K562 (cell line): ENCODE measurements at regions not wholly inside any gene's neighbourhood (a gene's known extent, or its start where the extent isn't known, plus 50 kb on each side); places are given as distances from the start of the nearest gene placed in this dataset.

Source experiments
- KLF1 ChIP-seq: fragments of 450-650 bp; IDR thresholded peaks from 2 replicates; pipeline ENCODE4 v1.6.1; 2016; ENCODE audit warnings: missing genetic modification characterization, missing compliant biosample characterization
- MAFF ChIP-seq: IDR thresholded peaks from 2 replicates; pipeline ENCODE4 v1.6.1; 2012; ENCODE audit warnings: low read length, improper control_type of control experiment
- POLR2AphosphoS5 ChIP-seq: IDR thresholded peaks from 2 replicates; pipeline ENCODE4 v1.6.1; 2011; ENCODE audit warnings: mild to moderate bottlenecking, low read depth, low read length, moderate library complexity; ENCODE audit not compliant: control insufficient read depth, insufficient read depth
- SP1 ChIP-seq: sonication (generic); formaldehyde crosslinking; IDR thresholded peaks from 2 replicates; pipeline ENCODE4 v1.8.1; 2022; ENCODE audit warnings: mild to moderate bottlenecking, missing genetic modification reagents
- SREBF2 ChIP-seq: sonication (generic); formaldehyde crosslinking; IDR thresholded peaks from 2 replicates; pipeline ENCODE4 v1.4.0; 2020; ENCODE audit warnings: mild to moderate bottlenecking, missing genetic modification reagents
- TSC22D4 ChIP-seq: fragments of 450-650 bp; IDR thresholded peaks from 2 replicates; pipeline ENCODE4 v1.6.1; 2016; ENCODE audit warnings: missing genetic modification characterization, missing biosample characterization, control low read depth
- ZFX ChIP-seq: sonication (generic); formaldehyde crosslinking; IDR thresholded peaks from 2 replicates; pipeline ENCODE4 v1.8.0; 2022; ENCODE audit warnings: mild to moderate bottlenecking, missing genetic modification reagents, moderate library complexity
- ZNF121 ChIP-seq: sonication (generic); formaldehyde crosslinking; conservative IDR thresholded peaks from 2 replicates; pipeline ENCODE4 v1.8.0; 2022; ENCODE audit warnings: missing genetic modification reagents
- TF ChIP-seq, protein P1 (sequence below): fragments of 450-650 bp; IDR thresholded peaks from one replicate; pipeline ENCODE4 v1.6.1; 2018; ENCODE audit warnings: mild to moderate bottlenecking, moderate library complexity; ENCODE audit not compliant: partially characterized antibody
- TF ChIP-seq, protein P2 (sequence below), 2 experiments: fragments of 450-650 bp; formaldehyde crosslinking in 1 of 2; IDR thresholded peaks; 2 replicates each; pipeline versions ENCODE4 v1.4.0 to v1.6.1; 2014 to 2020; ENCODE audit warnings: mild to moderate bottlenecking in 2 of 2, borderline replicate concordance in 1 of 2, low read depth in 1 of 2
- TF ChIP-seq, protein P3 (sequence below): sonication (generic); formaldehyde crosslinking; IDR thresholded peaks from 2 replicates; pipeline ENCODE4 v1.8.1; 2023; ENCODE audit warnings: missing genetic modification reagents, mild to moderate bottlenecking, borderline replicate concordance
- TF ChIP-seq, protein P4 (sequence below), 3 experiments: IDR thresholded peaks in 2 of 3; conservative IDR thresholded peaks in 1 of 3; 2 replicates each; pipeline ENCODE4 v1.5.1; 2011 to 2012; ENCODE audit warnings: low read length in 3 of 3, mild to moderate bottlenecking in 3 of 3, control low read depth in 2 of 3, improper control_type of control experiment in 1 of 3, inconsistent platforms in 1 of 3, low read depth in 1 of 3, mixed read lengths in 1 of 3, moderate library complexity in 1 of 3; ENCODE audit not compliant: insufficient read depth in 2 of 3

DNA sequence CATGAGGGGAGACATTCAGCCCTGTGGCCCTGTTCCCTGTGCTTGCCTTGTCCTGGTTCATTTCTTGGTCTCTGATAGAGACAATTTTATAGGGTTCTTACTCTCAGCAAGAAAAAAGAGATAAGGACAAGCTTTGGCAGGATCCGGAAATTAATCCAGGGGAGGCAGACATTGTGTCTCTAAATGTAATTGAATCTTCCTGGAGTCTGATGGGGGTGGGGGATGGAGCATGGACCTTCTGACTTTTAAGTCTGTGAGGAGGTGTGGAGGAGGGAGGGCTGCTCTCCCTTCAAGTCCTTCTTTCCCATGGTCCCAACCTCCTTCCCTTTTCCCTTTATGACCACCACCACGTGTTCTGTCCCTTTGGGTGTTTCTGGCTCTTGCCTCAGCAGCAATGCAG lies 512.7 kb downstream of the DHX35 start:
- TF ChIP-seq KLF1 (tag) (no peak), ZFX (CRISPR knock-in tag) (no peak), POLR2AphosphoS5 (no peak), SP1 (CRISPR knock-in tag) (no peak), MAFF (no peak), SREBF2 (CRISPR knock-in tag) (no peak), ZNF121 (no peak), TSC22D4 (no peak)
- TF ChIP-seq, protein P1, sequence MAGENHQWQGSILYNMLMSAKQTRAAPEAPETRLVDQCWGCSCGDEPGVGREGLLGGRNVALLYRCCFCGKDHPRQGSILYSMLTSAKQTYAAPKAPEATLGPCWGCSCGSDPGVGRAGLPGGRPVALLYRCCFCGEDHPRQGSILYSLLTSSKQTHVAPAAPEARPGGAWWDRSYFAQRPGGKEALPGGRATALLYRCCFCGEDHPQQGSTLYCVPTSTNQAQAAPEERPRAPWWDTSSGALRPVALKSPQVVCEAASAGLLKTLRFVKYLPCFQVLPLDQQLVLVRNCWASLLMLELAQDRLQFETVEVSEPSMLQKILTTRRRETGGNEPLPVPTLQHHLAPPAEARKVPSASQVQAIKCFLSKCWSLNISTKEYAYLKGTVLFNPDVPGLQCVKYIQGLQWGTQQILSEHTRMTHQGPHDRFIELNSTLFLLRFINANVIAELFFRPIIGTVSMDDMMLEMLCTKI, result no peak
- TF ChIP-seq, protein P2, sequence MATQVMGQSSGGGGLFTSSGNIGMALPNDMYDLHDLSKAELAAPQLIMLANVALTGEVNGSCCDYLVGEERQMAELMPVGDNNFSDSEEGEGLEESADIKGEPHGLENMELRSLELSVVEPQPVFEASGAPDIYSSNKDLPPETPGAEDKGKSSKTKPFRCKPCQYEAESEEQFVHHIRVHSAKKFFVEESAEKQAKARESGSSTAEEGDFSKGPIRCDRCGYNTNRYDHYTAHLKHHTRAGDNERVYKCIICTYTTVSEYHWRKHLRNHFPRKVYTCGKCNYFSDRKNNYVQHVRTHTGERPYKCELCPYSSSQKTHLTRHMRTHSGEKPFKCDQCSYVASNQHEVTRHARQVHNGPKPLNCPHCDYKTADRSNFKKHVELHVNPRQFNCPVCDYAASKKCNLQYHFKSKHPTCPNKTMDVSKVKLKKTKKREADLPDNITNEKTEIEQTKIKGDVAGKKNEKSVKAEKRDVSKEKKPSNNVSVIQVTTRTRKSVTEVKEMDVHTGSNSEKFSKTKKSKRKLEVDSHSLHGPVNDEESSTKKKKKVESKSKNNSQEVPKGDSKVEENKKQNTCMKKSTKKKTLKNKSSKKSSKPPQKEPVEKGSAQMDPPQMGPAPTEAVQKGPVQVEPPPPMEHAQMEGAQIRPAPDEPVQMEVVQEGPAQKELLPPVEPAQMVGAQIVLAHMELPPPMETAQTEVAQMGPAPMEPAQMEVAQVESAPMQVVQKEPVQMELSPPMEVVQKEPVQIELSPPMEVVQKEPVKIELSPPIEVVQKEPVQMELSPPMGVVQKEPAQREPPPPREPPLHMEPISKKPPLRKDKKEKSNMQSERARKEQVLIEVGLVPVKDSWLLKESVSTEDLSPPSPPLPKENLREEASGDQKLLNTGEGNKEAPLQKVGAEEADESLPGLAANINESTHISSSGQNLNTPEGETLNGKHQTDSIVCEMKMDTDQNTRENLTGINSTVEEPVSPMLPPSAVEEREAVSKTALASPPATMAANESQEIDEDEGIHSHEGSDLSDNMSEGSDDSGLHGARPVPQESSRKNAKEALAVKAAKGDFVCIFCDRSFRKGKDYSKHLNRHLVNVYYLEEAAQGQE (IDR thresholded peaks at IDR 0.05; ENCODE audit: borderline replicate concordance), result no peak
- TF ChIP-seq, protein P2 (CRISPR knock-in tag; IDR thresholded peaks at IDR 0.05; ENCODE audit: low read depth), result no peak
- TF ChIP-seq, protein P3, sequence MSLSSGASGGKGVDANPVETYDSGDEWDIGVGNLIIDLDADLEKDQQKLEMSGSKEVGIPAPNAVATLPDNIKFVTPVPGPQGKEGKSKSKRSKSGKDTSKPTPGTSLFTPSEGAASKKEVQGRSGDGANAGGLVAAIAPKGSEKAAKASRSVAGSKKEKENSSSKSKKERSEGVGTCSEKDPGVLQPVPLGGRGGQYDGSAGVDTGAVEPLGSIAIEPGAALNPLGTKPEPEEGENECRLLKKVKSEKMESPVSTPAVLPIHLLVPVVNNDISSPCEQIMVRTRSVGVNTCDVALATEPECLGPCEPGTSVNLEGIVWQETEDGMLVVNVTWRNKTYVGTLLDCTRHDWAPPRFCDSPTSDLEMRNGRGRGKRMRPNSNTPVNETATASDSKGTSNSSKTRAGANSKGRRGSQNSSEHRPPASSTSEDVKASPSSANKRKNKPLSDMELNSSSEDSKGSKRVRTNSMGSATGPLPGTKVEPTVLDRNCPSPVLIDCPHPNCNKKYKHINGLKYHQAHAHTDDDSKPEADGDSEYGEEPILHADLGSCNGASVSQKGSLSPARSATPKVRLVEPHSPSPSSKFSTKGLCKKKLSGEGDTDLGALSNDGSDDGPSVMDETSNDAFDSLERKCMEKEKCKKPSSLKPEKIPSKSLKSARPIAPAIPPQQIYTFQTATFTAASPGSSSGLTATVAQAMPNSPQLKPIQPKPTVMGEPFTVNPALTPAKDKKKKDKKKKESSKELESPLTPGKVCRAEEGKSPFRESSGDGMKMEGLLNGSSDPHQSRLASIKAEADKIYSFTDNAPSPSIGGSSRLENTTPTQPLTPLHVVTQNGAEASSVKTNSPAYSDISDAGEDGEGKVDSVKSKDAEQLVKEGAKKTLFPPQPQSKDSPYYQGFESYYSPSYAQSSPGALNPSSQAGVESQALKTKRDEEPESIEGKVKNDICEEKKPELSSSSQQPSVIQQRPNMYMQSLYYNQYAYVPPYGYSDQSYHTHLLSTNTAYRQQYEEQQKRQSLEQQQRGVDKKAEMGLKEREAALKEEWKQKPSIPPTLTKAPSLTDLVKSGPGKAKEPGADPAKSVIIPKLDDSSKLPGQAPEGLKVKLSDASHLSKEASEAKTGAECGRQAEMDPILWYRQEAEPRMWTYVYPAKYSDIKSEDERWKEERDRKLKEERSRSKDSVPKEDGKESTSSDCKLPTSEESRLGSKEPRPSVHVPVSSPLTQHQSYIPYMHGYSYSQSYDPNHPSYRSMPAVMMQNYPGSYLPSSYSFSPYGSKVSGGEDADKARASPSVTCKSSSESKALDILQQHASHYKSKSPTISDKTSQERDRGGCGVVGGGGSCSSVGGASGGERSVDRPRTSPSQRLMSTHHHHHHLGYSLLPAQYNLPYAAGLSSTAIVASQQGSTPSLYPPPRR (CRISPR knock-in tag), result no peak
- TF ChIP-seq, protein P4, sequence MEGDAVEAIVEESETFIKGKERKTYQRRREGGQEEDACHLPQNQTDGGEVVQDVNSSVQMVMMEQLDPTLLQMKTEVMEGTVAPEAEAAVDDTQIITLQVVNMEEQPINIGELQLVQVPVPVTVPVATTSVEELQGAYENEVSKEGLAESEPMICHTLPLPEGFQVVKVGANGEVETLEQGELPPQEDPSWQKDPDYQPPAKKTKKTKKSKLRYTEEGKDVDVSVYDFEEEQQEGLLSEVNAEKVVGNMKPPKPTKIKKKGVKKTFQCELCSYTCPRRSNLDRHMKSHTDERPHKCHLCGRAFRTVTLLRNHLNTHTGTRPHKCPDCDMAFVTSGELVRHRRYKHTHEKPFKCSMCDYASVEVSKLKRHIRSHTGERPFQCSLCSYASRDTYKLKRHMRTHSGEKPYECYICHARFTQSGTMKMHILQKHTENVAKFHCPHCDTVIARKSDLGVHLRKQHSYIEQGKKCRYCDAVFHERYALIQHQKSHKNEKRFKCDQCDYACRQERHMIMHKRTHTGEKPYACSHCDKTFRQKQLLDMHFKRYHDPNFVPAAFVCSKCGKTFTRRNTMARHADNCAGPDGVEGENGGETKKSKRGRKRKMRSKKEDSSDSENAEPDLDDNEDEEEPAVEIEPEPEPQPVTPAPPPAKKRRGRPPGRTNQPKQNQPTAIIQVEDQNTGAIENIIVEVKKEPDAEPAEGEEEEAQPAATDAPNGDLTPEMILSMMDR (IDR thresholded peaks at IDR 0.05 in 2 of 3, conservative IDR thresholded peaks at IDR 0.05 in 1 of 3; ENCODE audit: insufficient read depth in 2 of 3, low read depth in 1 of 3, low read length in 3 of 3), result no peak
